Right lobe of liver (tissue), 6 donors: ENCODE measurements at regions not wholly inside any gene's neighbourhood (a gene's known extent, or its start where the extent isn't known, plus 50 kb on each side); places are given as distances from the start of the nearest gene placed in this dataset.

Source experiments
- ATAC-seq, 4 donors: fragments of 200-7000 bp; cut with Tn5 transposase; one replicate each; pipeline ENCODE4 v1.9.1; 2020; ENCODE audit warnings: mild to moderate bottlenecking in 4 of 4, moderate library complexity in 4 of 4
- DNase-seq, 3 donors: peaks; one replicate each; pipeline ENCODE4 v3.0.0-alpha.2; 2020
- H3K27ac ChIP-seq, 3 donors: fragments of 200-600 bp; one replicate each; pipeline ENCODE4 v1.8.0; 2022
- H3K27me3 ChIP-seq, 2 donors: fragments of 200-600 bp; one replicate each; pipeline ENCODE4 v1.8.0; 2022
- H3K36me3 ChIP-seq, 4 donors: fragments of 200-600 bp; sonication (generic) in 1 of 4; one replicate each; pipeline versions ENCODE4 v1.5.1 to v1.8.0; 2017 to 2022; ENCODE audit warnings: control low read depth in 1 of 4
- H3K4me1 ChIP-seq, 4 donors: fragments of 200-600 bp; sonication (generic) in 1 of 4; one replicate each; pipeline versions ENCODE4 v1.5.1 to v1.8.0; 2017 to 2022; ENCODE audit warnings: control low read depth in 1 of 4
- H3K4me3 ChIP-seq, 3 donors: fragments of 200-600 bp; one replicate each; pipeline ENCODE4 v1.8.0; 2022
- H3K9me3 ChIP-seq, 4 donors: fragments of 200-600 bp; sonication (generic) in 1 of 4; one replicate each; pipeline versions ENCODE4 v1.5.1 to v1.8.0; 2017 to 2022; ENCODE audit warnings: control low read depth in 1 of 4
- POLR2A ChIP-seq: fragments of 450-650 bp; IDR thresholded peaks from one replicate; pipeline ENCODE4 v1.6.1; 2017; ENCODE audit warnings: antibody characterized with exemption, mild to moderate bottlenecking
- WGBS: methylation state at CpG from one replicate; pipeline ENCODE4 v1.1.6; 2018; ENCODE audit warnings: low coverage, low lambda C conversion rate; ENCODE audit not compliant: insufficient coverage; ENCODE audit errors: missing lambda C conversion rate; 5-methylcytosine and 5-hydroxymethylcytosine counted together
- intact Hi-C, 2 donors: fragments of 100-400 bp; cut with DNase I; formaldehyde crosslinking; loops; one replicate each; pipeline versions ENCODE4 v1.11.2 to v1.14.1; 2022
- TF ChIP-seq, protein P1 (sequence below), 4 donors: fragments of 200-600 bp in 3 of 4; fragments of 450-650 bp in 1 of 4; IDR thresholded peaks; one replicate each; pipeline versions ENCODE4 v1.5.1 to v1.8.0; 2016 to 2022; ENCODE audit warnings: antibody characterized with exemption in 4 of 4, mild to moderate bottlenecking in 2 of 4
- donor health status: DM: no; HTN: yes; CAD: no.
- donor health status: DM: no; HTN: no; CAD: no.
- donor health status: DM: no; HTN: no; CAD: no.
- donor health status: DM: no; HTN: yes; CAD: no.
- donor health status: DM: no; HTN: yes; CAD: no.

DNA sequence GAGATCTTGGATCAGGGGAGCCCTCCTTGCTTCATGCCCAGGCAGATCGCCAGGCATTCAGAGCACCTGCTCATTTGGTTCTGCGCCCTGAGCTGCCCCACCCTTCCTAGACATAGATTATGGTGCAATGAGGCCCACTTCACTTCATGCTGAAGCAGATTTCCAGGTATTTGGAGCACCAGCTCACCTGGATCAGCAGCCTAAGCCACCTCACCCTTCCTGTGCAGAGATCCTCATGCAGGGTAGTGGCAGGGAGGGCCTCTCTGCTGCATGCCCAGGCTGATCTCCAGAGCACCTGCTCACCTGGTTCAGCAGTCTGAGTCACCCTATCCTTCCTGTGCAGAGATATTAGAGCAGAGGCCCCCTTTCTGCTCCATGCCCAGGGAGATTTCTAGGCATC, 1966.1 kb downstream of the PCDH9 start:
- no peak overlapping the region for H3K4me3 ChIP-seq
- H3K36me3 ChIP-seq: no peaks in the 10 kb centered on the region
- H3K4me1 ChIP-seq: no peaks in the 10 kb centered on the region
- no peak for TF ChIP-seq POLR2A
- TF ChIP-seq, protein P1, sequence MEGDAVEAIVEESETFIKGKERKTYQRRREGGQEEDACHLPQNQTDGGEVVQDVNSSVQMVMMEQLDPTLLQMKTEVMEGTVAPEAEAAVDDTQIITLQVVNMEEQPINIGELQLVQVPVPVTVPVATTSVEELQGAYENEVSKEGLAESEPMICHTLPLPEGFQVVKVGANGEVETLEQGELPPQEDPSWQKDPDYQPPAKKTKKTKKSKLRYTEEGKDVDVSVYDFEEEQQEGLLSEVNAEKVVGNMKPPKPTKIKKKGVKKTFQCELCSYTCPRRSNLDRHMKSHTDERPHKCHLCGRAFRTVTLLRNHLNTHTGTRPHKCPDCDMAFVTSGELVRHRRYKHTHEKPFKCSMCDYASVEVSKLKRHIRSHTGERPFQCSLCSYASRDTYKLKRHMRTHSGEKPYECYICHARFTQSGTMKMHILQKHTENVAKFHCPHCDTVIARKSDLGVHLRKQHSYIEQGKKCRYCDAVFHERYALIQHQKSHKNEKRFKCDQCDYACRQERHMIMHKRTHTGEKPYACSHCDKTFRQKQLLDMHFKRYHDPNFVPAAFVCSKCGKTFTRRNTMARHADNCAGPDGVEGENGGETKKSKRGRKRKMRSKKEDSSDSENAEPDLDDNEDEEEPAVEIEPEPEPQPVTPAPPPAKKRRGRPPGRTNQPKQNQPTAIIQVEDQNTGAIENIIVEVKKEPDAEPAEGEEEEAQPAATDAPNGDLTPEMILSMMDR (IDR thresholded peaks at IDR 0.05): no peak
- no peak for DNase-seq
- 40% methylated on average over 1 of the region's 2 CpGs for WGBS
- no peaks in the 10 kb centered on the region for H3K9me3 ChIP-seq
- no peak overlapping the region for H3K27ac ChIP-seq
- intact Hi-C loops: no loop called here
- no peaks in the 10 kb centered on the region for H3K27me3 ChIP-seq
- ATAC-seq: no peak

DNA sequence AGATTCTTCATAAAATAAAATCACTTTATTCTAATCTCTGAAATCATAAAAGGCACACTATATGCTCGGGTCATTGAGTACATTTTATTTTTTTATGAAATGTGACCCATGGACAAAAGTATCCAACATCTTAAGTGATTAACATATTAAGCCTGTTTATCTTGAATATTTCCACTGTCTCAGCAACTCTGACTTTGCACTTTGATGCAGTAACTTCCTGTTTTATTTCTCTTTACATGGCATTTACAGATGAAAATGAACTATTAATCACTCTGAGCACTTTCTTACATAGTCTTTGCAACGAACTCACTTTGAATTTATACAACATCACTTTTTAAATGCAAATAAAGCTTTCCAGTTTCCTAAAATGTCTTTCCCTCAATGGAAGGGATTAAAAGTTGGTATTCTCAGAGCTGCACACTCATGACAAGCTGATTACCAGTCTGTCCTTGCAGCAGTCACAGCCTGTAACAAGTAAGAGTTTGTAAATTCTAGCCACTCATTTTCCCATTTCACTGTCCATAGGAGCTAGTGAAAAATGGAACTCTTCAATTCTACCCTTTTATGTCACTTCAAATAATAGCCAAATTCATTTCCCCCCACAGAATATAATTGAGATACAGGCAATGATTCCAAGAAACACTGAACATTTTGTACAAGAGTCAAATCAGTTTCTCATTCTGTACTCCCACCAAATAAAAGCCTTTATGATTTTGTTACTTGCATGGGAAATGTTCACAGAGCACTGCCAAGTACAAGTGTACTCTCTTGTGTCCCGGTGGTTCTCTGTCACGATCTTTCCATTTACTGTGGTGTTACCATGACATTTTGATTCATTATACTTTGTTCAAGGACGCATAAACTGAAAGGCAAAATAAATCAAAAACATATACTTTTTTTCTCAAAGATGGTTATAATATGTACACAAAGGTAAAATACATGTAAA, 1968.9 kb downstream of the PCDH9 start:
- Histone ChIP-seq H3K4me3 (peak overlapping the region in 1 of 3 donors; percentile 1), H3K27ac (no peak overlapping the region), H3K4me1 (no peaks in the 10 kb centered on the region), H3K36me3 (no peaks in the 10 kb centered on the region), H3K27me3 (no peaks in the 10 kb centered on the region), H3K9me3 (no peaks in the 10 kb centered on the region)
- 38% methylated on average over 5 of the region's 5 CpGs for WGBS
- no peak for ATAC-seq
- no peak for DNase-seq
- intact Hi-C loops: no loop called here
- TF ChIP-seq POLR2A: no peak
- TF ChIP-seq, protein P1 (IDR thresholded peaks at IDR 0.05): no peak

DNA sequence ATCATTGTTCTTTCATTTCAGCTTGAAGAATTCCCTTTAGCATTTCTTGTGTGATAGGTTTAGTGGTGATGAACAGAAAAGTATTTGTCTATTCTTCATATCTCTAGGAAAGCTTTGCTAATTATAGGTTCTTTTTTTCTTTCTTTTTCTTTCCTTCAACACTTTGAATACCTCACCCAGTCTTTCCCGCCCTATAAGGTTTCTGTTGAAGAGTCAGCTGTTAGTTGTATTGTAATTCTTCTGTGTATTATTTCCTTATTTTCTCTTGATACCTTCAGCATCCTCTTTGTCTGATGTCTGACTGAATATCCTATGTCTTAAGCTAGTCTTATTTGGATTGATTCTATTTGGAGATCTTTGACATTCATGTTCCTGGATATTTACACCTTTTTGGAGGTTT, 1989.4 kb downstream of the PCDH9 start:
- H3K27ac ChIP-seq: no peak overlapping the region
- H3K27me3 ChIP-seq: no peaks in the 10 kb centered on the region
- TF ChIP-seq POLR2A: no peak
- TF ChIP-seq, protein P1 (IDR thresholded peaks at IDR 0.05): no peak
- no peaks in the 10 kb centered on the region for H3K36me3 ChIP-seq
- intact Hi-C loops: no loop called here
- H3K4me1 ChIP-seq: no peaks in the 10 kb centered on the region
- no peaks in the 10 kb centered on the region for H3K9me3 ChIP-seq
- DNase-seq (no peak), ATAC-seq (no peak)
- 70% methylated on average over 1 of the region's 1 CpG for WGBS
- no peak overlapping the region for H3K4me3 ChIP-seq

DNA sequence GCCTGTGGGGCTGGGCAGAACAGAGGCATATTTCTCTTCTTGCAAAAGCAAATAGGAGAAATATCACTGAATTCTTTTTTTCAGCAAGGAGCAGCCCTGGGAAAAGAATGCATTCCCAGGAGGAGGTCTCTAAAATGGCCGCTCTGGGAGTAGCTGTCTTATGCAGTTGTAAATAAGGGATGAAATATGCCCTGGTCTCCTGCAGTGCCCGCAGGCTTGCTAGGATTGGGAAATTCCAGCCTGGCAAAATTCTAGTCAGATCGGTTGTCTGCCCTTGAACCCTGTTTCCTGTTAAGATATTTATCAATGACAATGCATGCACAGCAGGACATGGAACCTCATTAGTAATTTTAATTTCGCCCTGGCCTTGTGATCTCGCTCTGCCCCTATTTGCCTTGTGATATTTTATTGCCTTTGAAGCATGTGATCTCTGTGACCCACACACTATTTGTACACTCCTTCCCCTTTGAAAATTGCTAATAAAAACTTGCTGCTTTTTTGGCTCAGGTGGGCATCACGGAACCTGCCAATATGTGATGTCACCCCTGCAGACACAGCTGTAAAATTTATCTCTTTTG, 1993.2 kb downstream of the PCDH9 start:
- DNase-seq (no peak), ATAC-seq (no peak)
- Histone ChIP-seq H3K27me3 (no peaks in the 10 kb centered on the region), H3K36me3 (no peaks in the 10 kb centered on the region), H3K9me3 (no peaks in the 10 kb centered on the region), H3K4me3 (no peak overlapping the region), H3K4me1 (no peaks in the 10 kb centered on the region), H3K27ac (no peak overlapping the region)
- 64% methylated on average over 5 of the region's 6 CpGs for WGBS
- TF ChIP-seq POLR2A: no peak
- TF ChIP-seq, protein P1 (IDR thresholded peaks at IDR 0.05): no peak
- intact Hi-C loops: no loop called here
